Kidney epithelial cell (primary cell): ENCODE measurements at regions not wholly inside any gene's neighbourhood (a gene's known extent, or its start where the extent isn't known, plus 50 kb on each side); places are given as distances from the start of the nearest gene placed in this dataset.

Experiments
- DNase-seq: peaks from one replicate; pipeline ENCODE4 v3.0.0-alpha.2; 2010; ENCODE audit warnings: low read depth
- H3K27me3 ChIP-seq: 2 replicates; pipeline ENCODE4 v1.6.0; 2011; ENCODE audit warnings: low read length; ENCODE audit not compliant: control insufficient read depth, insufficient read depth
- H3K36me3 ChIP-seq: 2 replicates; pipeline ENCODE4 v1.5.1; 2011; ENCODE audit warnings: low read length; ENCODE audit not compliant: control insufficient read depth, insufficient read depth
- H3K4me3 ChIP-seq: 2 replicates; pipeline ENCODE4 v1.5.1; 2011; ENCODE audit warnings: low read depth, mild to moderate bottlenecking, control low read depth, low read length
- CTCF ChIP-seq: IDR thresholded peaks from 2 replicates; pipeline ENCODE4 v1.5.1; 2011; ENCODE audit warnings: mild to moderate bottlenecking, moderate library complexity, low read length, control low read depth, inconsistent platforms; ENCODE audit not compliant: insufficient read depth, poor library complexity, severe bottlenecking

GRCh38 chr12:81930037-81930436 lies 170.9 kb upstream of the PPFIA2 start:
- no peak for DNase-seq
- no peak for TF ChIP-seq CTCF
- H3K27me3 ChIP-seq = no peaks in the 10 kb centered on the region
- no peak overlapping the region for H3K4me3 ChIP-seq
- H3K36me3 ChIP-seq = no peaks in the 10 kb centered on the region

GRCh38 chr12:81896771-81897170 lies 137.6 kb upstream of the PPFIA2 start:
- H3K36me3 ChIP-seq = no peaks in the 10 kb centered on the region
- no peaks in the 10 kb centered on the region for H3K27me3 ChIP-seq
- H3K4me3 ChIP-seq = no peak overlapping the region
- DNase-seq = no peak
- TF ChIP-seq CTCF = no peak

- Histone ChIP-seq H3K36me3 (no peaks in the 10 kb centered on the region), H3K27me3 (no peaks in the 10 kb centered on the region), H3K4me3 (no peak overlapping the region)
- TF ChIP-seq CTCF = no peak
- no peak for DNase-seq
These were observed 129.8 kb upstream of the PPFIA2 start for GRCh38 chr12:81888961-81889360.

GRCh38 chr12:81888106-81888740 lies 129.1 kb upstream of the PPFIA2 start:
- TF ChIP-seq CTCF = no peak
- DNase-seq = peak; percentile 63
- H3K27me3 ChIP-seq = no peaks in the 10 kb centered on the region
- H3K36me3 ChIP-seq = no peaks in the 10 kb centered on the region
- no peak overlapping the region for H3K4me3 ChIP-seq

GRCh38 chr12:81874586-81874985 lies 115.4 kb upstream of the PPFIA2 start:
- TF ChIP-seq CTCF = no peak
- Histone ChIP-seq H3K36me3 (no peaks in the 10 kb centered on the region), H3K27me3 (no peaks in the 10 kb centered on the region), H3K4me3 (no peak overlapping the region)
- DNase-seq = no peak

- no peak for DNase-seq
- Histone ChIP-seq H3K4me3 (no peak overlapping the region), H3K27me3 (no peaks in the 10 kb centered on the region), H3K36me3 (no peaks in the 10 kb centered on the region)
- no peak for TF ChIP-seq CTCF
These were observed 115.0 kb upstream of the PPFIA2 start for GRCh38 chr12:81874166-81874565.
